MCF 10A (cell line): ENCODE measurements at regions not wholly inside any gene's neighbourhood (a gene's known extent, or its start where the extent isn't known, plus 50 kb on each side); places are given as distances from the start of the nearest gene placed in this dataset.

Source experiments
- BruUV-seq: library from RNA; stranded (reverse); fragments of 400-500 nt; replicated peaks from 2 replicates; lab custom pipeline; 2021; lab: Mats Ljungman, UMichigan
- CTCF ChIA-PET: fragments of 300-600 bp; sonication (Branson Sonifier 250); formaldehyde crosslinking; extraction: SDS; loops from one replicate; lab custom pipeline; 2021; ENCODE audit warnings: antibody characterized with exemption, inconsistent platforms; lab: Yijun Ruan, JAX
- POLR2A ChIA-PET: fragments of 300-600, 350-650 bp; sonication (Branson Sonifier 250); formaldehyde crosslinking; extraction: SDS; loops from one replicate; lab custom pipeline; 2020; ENCODE audit warnings: antibody characterized with exemption, inconsistent platforms; lab: Yijun Ruan, JAX
- DNase-seq: peaks from one replicate; pipeline ENCODE4 v3.0.0-alpha.2; 2018; ENCODE audit not compliant: unreplicated experiment
- H3K27ac Mint-ChIP-seq: one replicate; pipeline ENCODE4 v1.8.0; 2022; ENCODE audit warnings: mild to moderate bottlenecking, low read depth, mixed read lengths; ENCODE audit not compliant: unreplicated experiment
- H3K27me3 Mint-ChIP-seq: one replicate; pipeline ENCODE4 v1.8.0; 2022; ENCODE audit warnings: mixed read lengths; ENCODE audit not compliant: insufficient read depth, unreplicated experiment
- H3K36me3 Mint-ChIP-seq: one replicate; pipeline ENCODE4 v1.8.0; 2022; ENCODE audit warnings: mild to moderate bottlenecking, moderate library complexity, mixed read lengths; ENCODE audit not compliant: insufficient read depth, unreplicated experiment
- H3K4me1 Mint-ChIP-seq: one replicate; pipeline ENCODE4 v1.8.0; 2022; ENCODE audit warnings: mixed read lengths; ENCODE audit not compliant: insufficient read depth, unreplicated experiment
- H3K4me3 Mint-ChIP-seq: one replicate; pipeline ENCODE4 v1.8.0; 2022; ENCODE audit warnings: mild to moderate bottlenecking, moderate library complexity, mixed read lengths; ENCODE audit not compliant: unreplicated experiment
- H3K9me3 Mint-ChIP-seq: one replicate; pipeline ENCODE4 v1.8.0; 2022; ENCODE audit warnings: mixed read lengths; ENCODE audit not compliant: unreplicated experiment
- intact Hi-C: fragments of 100-400 bp; cut with micrococcal nuclease; formaldehyde crosslinking; loops from 2 replicates; pipeline ENCODE4 v1.14.1; 2022
- TF ChIP-seq, protein P1 (sequence below): fragments of 200-600 bp; IDR thresholded peaks from one replicate; pipeline ENCODE4 v1.8.0; 2022; ENCODE audit warnings: antibody characterized with exemption, mild to moderate bottlenecking; ENCODE audit not compliant: unreplicated experiment

GRCh38 chr5:174189654-174190541 is 144.4 kb downstream of the NSG2 start:
- Mint-ChIP-seq H3K9me3 (no peaks in the 10 kb centered on the region), H3K36me3 (no peaks in the 10 kb centered on the region), H3K4me1 (peaks cover 10% of the 10 kb centered on the region), H3K27ac (no peak overlapping the region), H3K27me3 (peaks cover 33% of the 10 kb centered on the region), H3K4me3 (no peak overlapping the region)
- intact Hi-C loops, result no loop called here
- DNase-seq, result no peak
- TF ChIP-seq, protein P1, sequence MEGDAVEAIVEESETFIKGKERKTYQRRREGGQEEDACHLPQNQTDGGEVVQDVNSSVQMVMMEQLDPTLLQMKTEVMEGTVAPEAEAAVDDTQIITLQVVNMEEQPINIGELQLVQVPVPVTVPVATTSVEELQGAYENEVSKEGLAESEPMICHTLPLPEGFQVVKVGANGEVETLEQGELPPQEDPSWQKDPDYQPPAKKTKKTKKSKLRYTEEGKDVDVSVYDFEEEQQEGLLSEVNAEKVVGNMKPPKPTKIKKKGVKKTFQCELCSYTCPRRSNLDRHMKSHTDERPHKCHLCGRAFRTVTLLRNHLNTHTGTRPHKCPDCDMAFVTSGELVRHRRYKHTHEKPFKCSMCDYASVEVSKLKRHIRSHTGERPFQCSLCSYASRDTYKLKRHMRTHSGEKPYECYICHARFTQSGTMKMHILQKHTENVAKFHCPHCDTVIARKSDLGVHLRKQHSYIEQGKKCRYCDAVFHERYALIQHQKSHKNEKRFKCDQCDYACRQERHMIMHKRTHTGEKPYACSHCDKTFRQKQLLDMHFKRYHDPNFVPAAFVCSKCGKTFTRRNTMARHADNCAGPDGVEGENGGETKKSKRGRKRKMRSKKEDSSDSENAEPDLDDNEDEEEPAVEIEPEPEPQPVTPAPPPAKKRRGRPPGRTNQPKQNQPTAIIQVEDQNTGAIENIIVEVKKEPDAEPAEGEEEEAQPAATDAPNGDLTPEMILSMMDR, result no peak
- BruUV-seq, result no TSS peak
- ChIA-PET POLR2A (interaction anchor here (1.0 kb wide), 1 partner anchor 20 kb away, joined by 3 read pairs; no protein-coding TSS in a partner anchor), CTCF (interaction anchor here (0.6 to 1.4 kb wide), 4 partner anchors 38 to 417 kb away, joined by 3 to 6 read pairs (median 4); no protein-coding TSS in a partner anchor)

DNA sequence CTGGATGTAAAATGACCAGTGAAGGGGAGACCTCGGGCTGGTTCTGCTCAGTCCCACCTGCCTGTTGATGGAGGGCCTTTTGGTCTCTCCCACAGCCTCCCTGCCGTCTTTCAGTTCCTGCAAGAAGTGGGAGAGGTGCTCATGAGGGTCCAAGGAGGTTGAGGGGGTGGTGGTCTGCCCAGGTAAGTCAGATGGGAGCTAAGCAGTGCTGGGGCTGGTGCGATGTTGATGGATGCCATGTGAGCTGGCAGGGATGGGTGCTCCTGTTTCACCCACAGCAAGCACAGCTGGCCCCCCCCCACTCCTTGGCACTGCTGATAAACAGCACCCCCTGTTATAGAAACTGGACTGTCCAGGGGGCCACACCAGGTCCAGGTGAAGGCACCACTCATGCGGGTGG is 145.6 kb downstream of the NSG2 start:
- H3K27me3 Mint-ChIP-seq, result peaks cover 25% of the 10 kb centered on the region
- peaks cover 10% of the 10 kb centered on the region for H3K4me1 Mint-ChIP-seq
- TF ChIP-seq, protein P1, result no peak
- no peak overlapping the region for H3K4me3 Mint-ChIP-seq
- H3K9me3 Mint-ChIP-seq, result no peaks in the 10 kb centered on the region
- no peaks in the 10 kb centered on the region for H3K36me3 Mint-ChIP-seq
- ChIA-PET CTCF (interaction anchor here (1.2 kb wide), 1 partner anchor 37 kb away, joined by 4 read pairs; no protein-coding TSS in a partner anchor), POLR2A (no interaction called here)
- H3K27ac Mint-ChIP-seq, result no peak overlapping the region
- no peak for DNase-seq
- BruUV-seq, result no TSS peak
- intact Hi-C loops, result no loop called here

- H3K27me3 Mint-ChIP-seq, result peaks cover 15% of the 10 kb centered on the region
- ChIA-PET POLR2A (no interaction called here), CTCF (interaction anchor here (0.5 kb wide), 1 partner anchor 626 kb away, joined by 3 read pairs; no protein-coding TSS in a partner anchor)
- no peak overlapping the region for H3K27ac Mint-ChIP-seq
- no peaks in the 10 kb centered on the region for H3K36me3 Mint-ChIP-seq
- no peak overlapping the region for H3K4me3 Mint-ChIP-seq
- H3K4me1 Mint-ChIP-seq, result peaks cover 10% of the 10 kb centered on the region
- H3K9me3 Mint-ChIP-seq, result no peaks in the 10 kb centered on the region
- TF ChIP-seq, protein P1, result no peak
- intact Hi-C loops, result no loop called here
- no peak for DNase-seq
- no TSS peak for BruUV-seq
These were observed 146.5 kb downstream of the NSG2 start for GRCh38 chr5:174191850-174192655.

- H3K4me3 Mint-ChIP-seq, result no peak overlapping the region
- H3K4me1 Mint-ChIP-seq, result peaks cover 9% of the 10 kb centered on the region
- POLR2A ChIA-PET, result no interaction called here
- DNase-seq, result no peak
- peaks cover 13% of the 10 kb centered on the region for H3K27me3 Mint-ChIP-seq
- intact Hi-C loops, result no loop called here
- H3K27ac Mint-ChIP-seq, result no peak overlapping the region
- BruUV-seq, result no TSS peak
- no peaks in the 10 kb centered on the region for H3K9me3 Mint-ChIP-seq
- H3K36me3 Mint-ChIP-seq, result no peaks in the 10 kb centered on the region
- CTCF ChIA-PET, result no interaction called here
- TF ChIP-seq, protein P1, result no peak
These were observed 147.4 kb downstream of the NSG2 start for GRCh38 chr5:174192901-174193300.
